Keratinocyte (primary cell): ENCODE measurements at regions not wholly inside any gene's neighbourhood (a gene's known extent, or its start where the extent isn't known, plus 50 kb on each side); places are given as distances from the start of the nearest gene placed in this dataset.

Experiments used
- DNase-seq: peaks from one replicate; pipeline ENCODE4 v3.0.0-alpha.2; 2011; ENCODE audit warnings: low read depth, missing footprints, low spot score
- FAIRE-seq: peaks from 2 replicates; lab custom pipeline; 2011; peaks lifted over from hg19 to GRCh38; lab: Jason Lieb, UNC
- H2AFZ ChIP-seq: 2 replicates; pipeline ENCODE4 v1.6.0; 2012; ENCODE audit warnings: low read length, control low read depth, inconsistent platforms; ENCODE audit not compliant: control insufficient read depth
- H3K27ac ChIP-seq: 2 replicates; pipeline ENCODE4 v1.5.1; 2011; ENCODE audit warnings: low read length; ENCODE audit not compliant: control insufficient read depth, insufficient read depth
- H3K27me3 ChIP-seq: 3 replicates; pipeline ENCODE4 v1.6.0; 2011; ENCODE audit warnings: low read length; ENCODE audit not compliant: control insufficient read depth, insufficient read depth; ENCODE audit errors: extremely low read depth
- H3K36me3 ChIP-seq, 2 experiments: 2 replicates in 1 of 2; 3 replicates in 1 of 2; pipeline ENCODE4 v1.5.1; 2011; ENCODE audit warnings: low read length in 2 of 2, mild to moderate bottlenecking in 1 of 2; ENCODE audit not compliant: control insufficient read depth in 2 of 2, insufficient read depth in 2 of 2; ENCODE audit errors: extremely low read depth in 1 of 2
- H3K4me1 ChIP-seq: 3 replicates; pipeline ENCODE4 v1.5.1; 2011; ENCODE audit warnings: low read length; ENCODE audit not compliant: control insufficient read depth, insufficient read depth; ENCODE audit errors: extremely low read depth
- H3K4me2 ChIP-seq: 3 replicates; pipeline ENCODE4 v1.6.0; 2011; ENCODE audit warnings: low read depth, low read length; ENCODE audit not compliant: control insufficient read depth, insufficient read depth; ENCODE audit errors: extremely low read depth
- H3K4me3 ChIP-seq, 3 experiments: fragments of 200-600 bp in 1 of 3; sonication (generic) in 1 of 3; 2 replicates in 2 of 3; 3 replicates in 1 of 3; pipeline ENCODE4 v1.5.1; 2011 to 2016; ENCODE audit warnings: low read length in 3 of 3, mild to moderate bottlenecking in 3 of 3, control low read depth in 2 of 3, inconsistent platforms in 1 of 3, low read depth in 1 of 3, mixed read lengths in 1 of 3, mixed run types in 1 of 3, moderate library complexity in 1 of 3; ENCODE audit not compliant: control insufficient read depth in 2 of 3, insufficient read depth in 2 of 3; ENCODE audit errors: extremely low read depth in 1 of 3
- H3K79me2 ChIP-seq: 2 replicates; pipeline ENCODE4 v1.6.0; 2012; ENCODE audit warnings: low read length; ENCODE audit not compliant: control insufficient read depth, insufficient read depth
- H3K9ac ChIP-seq: 3 replicates; pipeline ENCODE4 v1.6.0; 2011; ENCODE audit warnings: low read length; ENCODE audit not compliant: control insufficient read depth, insufficient read depth; ENCODE audit errors: extremely low read depth
- H3K9me1 ChIP-seq: 3 replicates; pipeline ENCODE4 v1.6.0; 2011; ENCODE audit warnings: low read length; ENCODE audit not compliant: control insufficient read depth, insufficient read depth; ENCODE audit errors: extremely low read depth
- H3K9me3 ChIP-seq: 2 replicates; pipeline ENCODE4 v1.5.1; 2012; ENCODE audit warnings: low read depth, low read length; ENCODE audit not compliant: control insufficient read depth
- H4K20me1 ChIP-seq: 3 replicates; pipeline ENCODE4 v1.6.0; 2011; ENCODE audit warnings: low read length; ENCODE audit not compliant: control insufficient read depth, insufficient read depth; ENCODE audit errors: extremely low read depth
- CTCF ChIP-seq, 3 experiments: IDR thresholded peaks in 1 of 3; conservative IDR thresholded peaks in 1 of 3; optimal IDR thresholded peaks in 1 of 3; 2 replicates in 2 of 3; 3 replicates in 1 of 3; pipeline versions ENCODE3 to v1.5.1; 2011; ENCODE audit warnings: low read length in 3 of 3, mild to moderate bottlenecking in 3 of 3, moderate library complexity in 2 of 3, control low read depth in 1 of 3, inconsistent platforms in 1 of 3; ENCODE audit not compliant: insufficient read depth in 2 of 3; ENCODE audit errors: extremely low read depth in 1 of 3
- EZH2 ChIP-seq: IDR thresholded peaks from one replicate; pipeline ENCODE4 v1.6.1; 2012; ENCODE audit warnings: inconsistent platforms, mild to moderate bottlenecking, low read length, moderate library complexity
- dilution Hi-C: fragments of 300-500 bp; cut with MboI; formaldehyde crosslinking; loops from one replicate; pipeline ENCODE4 v1.7.0; 2020; ENCODE audit warnings: low sequenced_read_pairs; ENCODE audit not compliant: extremely low pct_ligation_motif_present

GRCh38 chr11:134738581-134738980 is 326.5 kb upstream of the B3GAT1 start:
- no peaks in the 10 kb centered on the region for H3K9me1 ChIP-seq
- no peaks in the 10 kb centered on the region for H3K4me1 ChIP-seq
- no peak for FAIRE-seq
- TF ChIP-seq EZH2 (no peak), CTCF (optimal IDR thresholded peaks at IDR 0.05 in 1 of 3, IDR thresholded peaks at IDR 0.05 in 1 of 3, conservative IDR thresholded peaks at IDR 0.05 in 1 of 3; ENCODE audit: extremely low read depth in 1 of 3, insufficient read depth in 2 of 3, low read length in 3 of 3) (no peak)
- H3K36me3 ChIP-seq: no peaks in the 10 kb centered on the region
- dilution Hi-C loops: no loop called here
- no peak overlapping the region for H3K4me3 ChIP-seq
- no peaks in the 10 kb centered on the region for H3K27me3 ChIP-seq
- no peak overlapping the region for H3K27ac ChIP-seq
- no peak for DNase-seq
- H2AFZ ChIP-seq: no peak overlapping the region
- H4K20me1 ChIP-seq: no peaks in the 10 kb centered on the region
- no peak overlapping the region for H3K9ac ChIP-seq
- H3K4me2 ChIP-seq: no peak overlapping the region
- no peaks in the 10 kb centered on the region for H3K79me2 ChIP-seq
- peaks cover 24% of the 10 kb centered on the region for H3K9me3 ChIP-seq

- DNase-seq: no peak
Measured at GRCh38 chr11:134737563-134738510, 325.8 kb upstream of the B3GAT1 start.

More at GRCh38 chr11:134737563-134738510, 325.8 kb upstream of the B3GAT1 start:
- Histone ChIP-seq H3K9me1 (no peaks in the 10 kb centered on the region), H3K27ac (no peak overlapping the region), H3K4me1 (no peaks in the 10 kb centered on the region), H2AFZ (no peak overlapping the region), H3K36me3 (no peaks in the 10 kb centered on the region), H4K20me1 (no peaks in the 10 kb centered on the region), H3K79me2 (no peaks in the 10 kb centered on the region), H3K9me3 (peaks cover 24% of the 10 kb centered on the region), H3K4me3 (no peak overlapping the region), H3K9ac (no peak overlapping the region), H3K4me2 (no peak overlapping the region), H3K27me3 (no peaks in the 10 kb centered on the region)
- FAIRE-seq: no peak
- dilution Hi-C loops: no loop called here
- no peak for TF ChIP-seq EZH2
- TF ChIP-seq CTCF (optimal IDR thresholded peaks at IDR 0.05 in 1 of 3, IDR thresholded peaks at IDR 0.05 in 1 of 3, conservative IDR thresholded peaks at IDR 0.05 in 1 of 3; ENCODE audit: extremely low read depth in 1 of 3, insufficient read depth in 2 of 3, low read length in 3 of 3): no peak
